CD14-positive monocyte (primary cell): ENCODE measurements at regions not wholly inside any gene's neighbourhood (a gene's known extent, or its start where the extent isn't known, plus 50 kb on each side); places are given as distances from the start of the nearest gene placed in this dataset.

ENCODE experiments used
- DNase-seq, 3 donors: peaks; one replicate each; pipeline ENCODE4 v3.0.0-alpha.2; 2011 to 2022
- H2AFZ ChIP-seq: 2 replicates; pipeline ENCODE4 v1.6.0; 2012; ENCODE audit warnings: mild to moderate bottlenecking, low read depth, low read length, inconsistent platforms; ENCODE audit not compliant: insufficient read depth, poor library complexity, severe bottlenecking
- H3K27ac ChIP-seq, 2 donors: 1 replicate in 1 of 2; 2 replicates in 1 of 2; pipeline ENCODE4 v1.5.1; 2012 to 2013; ENCODE audit warnings: low read length in 2 of 2, control low read depth in 1 of 2, inconsistent platforms in 1 of 2, low read depth in 1 of 2, mild to moderate bottlenecking in 1 of 2
- H3K27me3 ChIP-seq, 2 donors: one replicate each; pipeline versions ENCODE4 v1.6.0 to v1.6.1; 2011 to 2013; ENCODE audit warnings: low read length in 2 of 2; ENCODE audit not compliant: control insufficient read depth in 2 of 2, insufficient read depth in 2 of 2
- H3K36me3 ChIP-seq, 2 donors: replicated peaks in 1 of 2; 1 replicate in 1 of 2; 2 replicates in 1 of 2; pipeline versions ENCODE4 v1.5.1 to v1.6.1; 2012 to 2013; ENCODE audit warnings: low read length in 2 of 2, control low read depth in 1 of 2, inconsistent platforms in 1 of 2, mild to moderate bottlenecking in 1 of 2; ENCODE audit not compliant: insufficient read depth in 2 of 2, control insufficient read depth in 1 of 2
- H3K4me1 ChIP-seq, 2 donors: 1 replicate in 1 of 2; 2 replicates in 1 of 2; pipeline versions ENCODE4 v1.5.1 to v1.6.1; 2012 to 2013; ENCODE audit warnings: low read length in 2 of 2, control low read depth in 1 of 2, inconsistent platforms in 1 of 2, mild to moderate bottlenecking in 1 of 2, moderate library complexity in 1 of 2; ENCODE audit not compliant: insufficient read depth in 2 of 2, control insufficient read depth in 1 of 2
- H3K4me2 ChIP-seq: replicated peaks from 2 replicates; pipeline ENCODE3; 2012; ENCODE audit warnings: low read length, moderate library complexity, mild to moderate bottlenecking; ENCODE audit not compliant: poor library complexity, severe bottlenecking; ENCODE audit errors: extremely low read depth
- H3K4me3 ChIP-seq, 3 experiments: fragments of 200-600 bp in 1 of 3; sonication (generic) in 1 of 3; replicated peaks in 1 of 3; 1 replicate in 2 of 3; 2 replicates in 1 of 3; pipeline ENCODE4 v1.5.1; 2011 to 2013; ENCODE audit warnings: low read length in 3 of 3, mild to moderate bottlenecking in 3 of 3, control low read depth in 2 of 3, low read depth in 2 of 3, inconsistent platforms in 1 of 3, moderate library complexity in 1 of 3
- H3K79me2 ChIP-seq: 2 replicates; pipeline ENCODE4 v1.6.0; 2012; ENCODE audit warnings: mild to moderate bottlenecking, control low read depth, inconsistent platforms, low read length, moderate library complexity; ENCODE audit not compliant: insufficient read depth
- H3K9ac ChIP-seq: 2 replicates; pipeline ENCODE4 v1.6.0; 2017; ENCODE audit warnings: low read length, mild to moderate bottlenecking; ENCODE audit not compliant: insufficient read depth, poor library complexity, severe bottlenecking
- H3K9me3 ChIP-seq, 2 donors: replicated peaks in 1 of 2; 1 replicate in 1 of 2; 2 replicates in 1 of 2; pipeline versions ENCODE4 v1.5.1 to v1.6.1; 2012 to 2013; ENCODE audit warnings: low read length in 2 of 2, control low read depth in 1 of 2; ENCODE audit not compliant: control insufficient read depth in 1 of 2, insufficient read depth in 1 of 2
- H4K20me1 ChIP-seq: 2 replicates; pipeline ENCODE4 v1.6.0; 2012; ENCODE audit warnings: mild to moderate bottlenecking, low read length, control low read depth, moderate library complexity; ENCODE audit not compliant: insufficient read depth
- H3K27ac Mint-ChIP-seq, 7 donors: one replicate each; pipeline ENCODE4 v1.8.0; 2020; ENCODE audit warnings: mild to moderate bottlenecking in 7 of 7, mixed read lengths in 7 of 7, moderate library complexity in 6 of 7, inconsistent platforms in 2 of 7
- H3K27me3 Mint-ChIP-seq, 3 donors: one replicate each; pipeline ENCODE4 v1.8.0; 2021 to 2022; ENCODE audit warnings: low read depth in 3 of 3, mild to moderate bottlenecking in 3 of 3, mixed read lengths in 3 of 3, moderate library complexity in 3 of 3, inconsistent platforms in 1 of 3
- H3K36me3 Mint-ChIP-seq, 2 donors: one replicate each; pipeline ENCODE4 v1.8.0; 2020; ENCODE audit warnings: mixed read lengths in 2 of 2, inconsistent platforms in 1 of 2, mild to moderate bottlenecking in 1 of 2
- H3K4me1 Mint-ChIP-seq: one replicate; pipeline ENCODE4 v1.8.0; 2020; ENCODE audit warnings: mild to moderate bottlenecking, mixed read lengths
- H3K4me3 Mint-ChIP-seq, 2 donors: one replicate each; pipeline ENCODE4 v1.8.0; 2020; ENCODE audit warnings: mild to moderate bottlenecking in 2 of 2, mixed read lengths in 2 of 2, moderate library complexity in 1 of 2
- H3K9me3 Mint-ChIP-seq, 7 donors: one replicate each; pipeline ENCODE4 v1.8.0; 2020 to 2022; ENCODE audit warnings: mixed read lengths in 7 of 7, mild to moderate bottlenecking in 6 of 7, moderate library complexity in 6 of 7, inconsistent platforms in 2 of 7
- CTCF ChIP-seq: fragments of 200-600 bp; IDR thresholded peaks from one replicate; pipeline ENCODE4 v1.8.0; 2022; ENCODE audit warnings: antibody characterized with exemption, mild to moderate bottlenecking
- WGBS: methylation state at CpG from one replicate; pipeline ENCODE4 v1.1.5; 2013; ENCODE audit warnings: missing lambda C conversion rate; ENCODE audit not compliant: insufficient coverage; 5-methylcytosine and 5-hydroxymethylcytosine counted together
- intact Hi-C, 2 donors: fragments of 100-400 bp; cut with micrococcal nuclease; formaldehyde crosslinking; loops; one replicate each; pipeline versions ENCODE4 v1.15.0 to v1.15.1; 2023

DNA sequence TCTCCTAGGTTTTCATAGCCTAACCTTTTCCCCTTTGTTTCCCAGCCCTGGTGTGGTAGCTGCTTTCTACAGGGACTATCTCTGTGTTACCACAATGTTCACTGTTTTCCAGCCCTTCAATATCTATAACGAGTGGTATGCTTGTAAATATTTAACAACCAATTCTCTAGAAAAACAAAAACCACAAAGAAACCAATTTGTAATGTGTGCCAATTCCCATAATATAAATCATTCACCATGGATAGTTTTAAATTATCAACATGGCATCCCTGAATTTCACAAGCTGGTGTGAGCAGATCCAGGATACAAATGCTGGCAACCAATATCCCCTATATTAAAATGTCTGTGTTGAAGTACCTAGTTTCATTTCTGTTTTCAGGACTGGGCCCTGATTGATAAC, 200.7 kb upstream of the FOXN2 start:
- peaks cover 57 to 74% of the 10 kb centered on the region in 2 donors for H3K4me1 ChIP-seq
- Mint-ChIP-seq H3K9me3 (no peaks in the 10 kb centered on the region), H3K27me3 (no peaks in the 10 kb centered on the region), H3K4me1 (peaks cover 61% of the 10 kb centered on the region), H3K36me3 (peaks cover 0 to 3% of the 10 kb centered on the region in 2 donors), H3K27ac (peak overlapping the region; percentile 92 to 97 (median 94)), H3K4me3 (no peak overlapping the region)
- H2AFZ ChIP-seq = peak overlapping the region; percentile 32
- peak in 2 of 3 donors; percentile 7 to 24 for DNase-seq
- peak overlapping the region in 1 of 3 experiments; percentile 3 for H3K4me3 ChIP-seq
- WGBS = no CpG with 5 or more reads among the region's 1 CpG
- H3K9ac ChIP-seq = no peak overlapping the region
- peaks cover 7% of the 10 kb centered on the region for H3K79me2 ChIP-seq
- H3K4me2 ChIP-seq = no peak overlapping the region
- intact Hi-C loops = no loop called here
- H3K27me3 ChIP-seq = no peaks in the 10 kb centered on the region
- no peaks in the 10 kb centered on the region for H3K36me3 ChIP-seq
- H4K20me1 ChIP-seq = no peaks in the 10 kb centered on the region
- H3K27ac ChIP-seq = peak overlapping the region; percentile 79 to 88
- no peak for TF ChIP-seq CTCF
- H3K9me3 ChIP-seq = no peaks in the 10 kb centered on the region

DNA sequence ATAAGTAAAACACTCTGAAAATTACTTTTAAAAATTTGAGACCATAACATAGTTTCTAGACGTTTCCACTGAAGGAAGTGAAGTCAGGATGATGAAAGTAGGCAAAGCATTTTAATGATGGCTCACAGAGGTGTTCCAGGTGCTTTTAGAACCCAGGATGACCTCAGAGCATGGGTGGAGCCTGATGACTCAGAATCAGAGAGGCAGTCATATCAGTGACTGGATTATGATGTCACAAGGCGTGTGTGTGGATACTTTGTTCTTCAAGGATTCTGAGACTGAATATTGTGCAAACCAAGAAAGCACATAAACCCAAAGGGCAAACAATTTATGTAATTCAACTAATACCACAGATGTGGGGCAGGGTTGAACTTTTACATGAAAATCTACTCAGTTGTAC, 200.2 kb upstream of the FOXN2 start:
- Mint-ChIP-seq H3K27ac (peak overlapping the region; percentile 92 to 97 (median 94)), H3K27me3 (no peaks in the 10 kb centered on the region), H3K9me3 (no peaks in the 10 kb centered on the region), H3K4me1 (peaks cover 63% of the 10 kb centered on the region), H3K4me3 (no peak overlapping the region), H3K36me3 (peaks cover 0 to 3% of the 10 kb centered on the region in 2 donors)
- Histone ChIP-seq H3K79me2 (peaks cover 7% of the 10 kb centered on the region), H4K20me1 (no peaks in the 10 kb centered on the region), H3K27me3 (no peaks in the 10 kb centered on the region), H3K9me3 (no peaks in the 10 kb centered on the region), H3K36me3 (no peaks in the 10 kb centered on the region), H2AFZ (no peak overlapping the region), H3K27ac (peak overlapping the region in 1 of 2 donors; percentile 88), H3K4me1 (peaks cover 57 to 73% of the 10 kb centered on the region in 2 donors), H3K4me3 (no peak overlapping the region), H3K4me2 (no peak overlapping the region), H3K9ac (no peak overlapping the region)
- no peak for TF ChIP-seq CTCF
- WGBS = 0% methylated on average over 1 of the region's 2 CpGs
- DNase-seq = peak; percentile 80 to 98 (median 93)
- intact Hi-C loops = no loop called here
